SK-N-DZ (cell line): ENCODE measurements at regions not wholly inside any gene's neighbourhood (a gene's known extent, or its start where the extent isn't known, plus 50 kb on each side); places are given as distances from the start of the nearest gene placed in this dataset.

Experiments
- DNase-seq: peaks from one replicate; pipeline ENCODE4 v3.0.0-alpha.2; 2015; ENCODE audit warnings: low spot score

DNA sequence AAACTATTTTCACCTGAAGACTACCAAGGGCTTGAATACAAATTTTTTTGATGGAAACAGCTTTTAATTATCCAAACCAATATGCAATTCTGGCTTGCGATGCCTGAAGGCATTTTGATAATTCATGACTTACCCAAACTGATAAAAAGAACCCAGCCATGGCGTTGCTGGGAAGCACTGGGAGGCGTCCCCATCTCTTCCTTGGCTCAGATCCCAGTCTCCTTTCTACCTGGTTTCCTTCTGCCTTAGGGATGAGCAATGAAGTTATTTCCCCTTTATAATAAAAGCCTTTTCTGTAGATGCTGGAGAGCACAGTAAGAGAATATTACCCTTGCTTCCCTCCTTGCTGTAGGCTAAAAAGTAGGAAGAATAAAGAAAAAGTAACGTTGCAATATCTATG lies 129.1 kb upstream of the ANK3 start:
- no peak for DNase-seq

DNA sequence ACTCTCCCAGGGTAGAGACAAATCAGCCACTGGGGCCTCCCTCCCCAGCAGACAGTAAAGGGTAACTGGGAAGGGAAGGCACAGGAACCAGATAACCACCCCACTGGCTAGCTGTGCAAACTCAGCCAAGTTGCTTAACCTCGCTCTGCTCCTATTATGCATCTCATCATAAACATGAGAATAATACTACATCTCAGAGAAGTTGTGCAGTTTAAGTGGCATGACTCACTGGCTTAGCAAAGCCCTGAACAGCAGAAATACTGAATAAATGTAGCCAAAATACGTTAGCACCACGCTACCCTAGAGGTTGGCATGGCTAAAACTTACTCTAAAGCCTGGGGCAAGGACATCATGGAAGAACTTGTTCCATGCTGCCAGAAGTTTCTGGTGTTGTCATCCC lies 128.1 kb upstream of the ANK3 start:
- no peak for DNase-seq

DNA sequence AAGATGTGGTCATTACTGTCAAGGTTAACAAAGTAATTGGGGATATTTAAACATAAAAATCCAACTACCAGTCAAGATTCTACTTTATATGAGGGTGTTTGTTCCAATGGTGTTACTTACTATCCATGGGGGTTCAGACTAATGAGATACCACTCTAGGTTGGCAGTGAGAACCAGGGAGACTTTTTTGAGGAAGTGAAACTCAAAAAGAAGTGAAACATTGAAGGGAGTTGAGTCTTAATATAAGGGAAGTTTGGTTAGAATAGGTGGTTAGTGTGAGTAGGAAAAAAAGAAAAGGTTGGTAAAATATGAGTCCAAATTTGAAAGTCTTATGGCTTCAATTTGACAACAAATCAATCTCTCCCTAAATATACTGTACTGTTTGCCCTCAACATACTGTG lies 123.6 kb upstream of the ANK3 start:
- no peak for DNase-seq

DNA sequence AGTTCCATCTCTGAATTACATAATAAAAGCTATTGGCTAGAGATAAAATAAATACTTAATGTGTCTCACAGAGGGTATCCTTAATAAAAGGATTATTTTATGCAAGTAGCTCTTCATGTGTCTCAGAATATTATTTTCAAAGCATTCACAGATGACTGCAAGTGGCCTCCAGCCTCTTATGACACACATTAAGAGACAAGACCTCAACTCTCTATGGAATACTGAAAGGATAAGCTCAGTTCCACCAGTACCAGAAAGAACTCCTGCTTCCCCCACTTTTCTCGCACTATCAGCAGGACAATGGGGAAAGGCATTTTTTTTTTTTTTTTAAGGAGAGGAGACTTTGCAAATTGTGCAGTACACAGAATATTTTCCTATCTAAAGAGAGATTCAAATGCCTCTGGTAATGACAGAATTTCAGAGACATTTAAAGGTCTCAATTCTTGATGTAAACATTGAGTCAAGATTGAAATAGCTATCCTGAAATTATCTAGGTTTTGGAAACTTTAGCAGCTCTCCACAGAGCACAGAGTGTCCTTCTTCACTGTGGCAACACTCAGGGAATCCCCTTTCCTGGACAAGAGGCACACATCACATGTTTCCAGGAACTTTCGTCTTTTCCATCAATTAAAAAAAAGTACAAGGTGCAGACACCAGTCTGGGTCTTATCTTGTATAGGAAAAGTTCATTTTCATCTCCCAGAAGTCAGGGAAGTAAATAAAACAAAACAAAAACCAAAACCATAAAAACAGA lies 122.0 kb upstream of the ANK3 start:
- no peak for DNase-seq

DNA sequence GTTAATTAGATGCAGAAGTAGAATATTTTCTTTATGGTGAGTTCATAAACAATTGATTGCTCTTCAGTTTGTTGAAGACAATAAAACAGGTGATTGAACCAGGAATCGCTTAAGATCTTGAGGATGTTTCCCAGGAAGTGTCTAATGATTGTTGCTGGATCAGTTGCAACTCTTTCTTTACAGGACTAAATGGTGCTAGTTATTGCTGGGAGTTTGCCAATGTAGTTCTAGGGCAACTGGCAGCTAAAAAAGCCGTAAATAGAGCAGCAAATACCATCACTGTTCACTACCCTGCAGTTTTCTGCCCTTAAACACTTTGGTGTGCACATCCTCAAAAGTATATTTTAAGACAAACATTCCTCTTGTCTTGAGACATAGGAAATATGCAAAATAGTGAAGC lies 119.2 kb upstream of the ANK3 start:
- DNase-seq = no peak

DNA sequence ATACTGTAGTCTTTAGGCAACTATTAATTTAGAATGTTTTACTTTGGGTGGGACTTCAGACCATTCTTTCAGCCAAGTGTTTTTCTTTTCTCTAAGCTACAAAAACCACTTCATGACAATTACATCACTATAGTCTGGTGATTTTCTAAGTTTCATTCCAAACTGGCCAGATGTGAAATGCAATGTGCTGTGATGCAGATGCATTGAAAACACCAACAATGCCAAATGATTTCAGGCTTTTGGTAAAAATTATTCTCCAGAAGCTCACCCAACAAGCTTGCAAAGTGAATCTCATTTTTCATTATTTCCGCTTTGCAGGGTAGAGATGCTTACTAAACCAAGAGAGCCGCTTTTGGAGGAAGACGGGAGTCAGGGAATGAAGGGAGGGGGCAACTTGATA lies 118.4 kb upstream of the ANK3 start:
- no peak for DNase-seq

DNA sequence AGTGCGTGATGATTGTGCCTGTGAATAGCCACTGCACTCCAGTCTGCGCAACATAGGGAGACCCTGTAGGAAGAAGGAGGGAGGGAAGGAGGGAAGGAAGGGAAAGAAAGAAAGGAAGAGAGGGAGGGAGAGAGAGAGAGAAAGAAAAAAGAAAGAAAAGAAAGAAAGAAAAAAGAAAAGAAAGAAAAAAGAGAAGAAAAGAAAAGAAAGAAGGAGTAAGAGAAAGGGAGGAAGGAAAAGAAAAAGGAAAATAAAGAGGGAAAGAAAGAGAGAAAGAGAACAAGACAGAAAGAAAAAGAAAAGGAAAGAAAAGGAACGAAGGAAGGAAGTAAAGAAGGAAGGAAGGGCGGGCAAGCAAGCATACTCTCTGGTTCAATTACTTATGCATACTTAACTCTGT lies 112.9 kb upstream of the ANK3 start:
- DNase-seq = no peak

DNA sequence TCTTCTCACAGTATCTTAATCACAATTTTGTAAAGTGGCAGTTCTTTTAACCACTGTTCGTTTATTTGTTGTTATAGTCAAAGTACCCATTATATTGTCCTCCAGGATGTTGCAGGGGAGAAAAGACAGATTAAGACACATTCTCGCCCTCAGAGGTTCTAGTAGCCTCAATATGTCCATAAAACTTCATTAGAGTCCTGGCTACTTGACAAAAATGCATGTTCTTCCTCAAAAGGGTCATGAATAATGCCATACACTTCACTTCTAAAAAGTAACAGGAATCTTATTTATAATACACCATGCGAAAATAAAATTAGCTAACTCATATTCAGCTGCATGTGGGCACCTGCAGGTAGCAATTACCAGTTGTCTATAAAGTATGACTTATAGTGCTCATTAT lies 109.3 kb upstream of the ANK3 start:
- no peak for DNase-seq

DNA sequence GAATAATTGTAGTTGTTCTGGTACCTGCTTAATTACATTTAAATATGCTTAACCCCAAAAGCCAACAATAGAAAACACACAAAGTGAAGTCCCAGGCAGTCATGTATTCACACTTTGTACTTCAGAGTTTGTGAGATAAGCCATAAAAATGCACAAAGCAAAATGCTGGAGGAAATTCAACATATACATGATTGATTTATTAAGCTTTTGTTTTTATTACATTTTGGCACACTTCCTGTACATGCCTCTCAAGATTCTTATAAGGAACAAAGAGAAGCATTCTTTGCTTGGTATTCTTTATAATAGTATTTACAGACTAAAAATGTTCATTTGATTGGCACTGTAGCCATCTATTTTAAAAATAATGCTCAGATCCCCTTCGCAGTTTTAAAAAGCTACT lies 107.7 kb upstream of the ANK3 start:
- no peak for DNase-seq

DNA sequence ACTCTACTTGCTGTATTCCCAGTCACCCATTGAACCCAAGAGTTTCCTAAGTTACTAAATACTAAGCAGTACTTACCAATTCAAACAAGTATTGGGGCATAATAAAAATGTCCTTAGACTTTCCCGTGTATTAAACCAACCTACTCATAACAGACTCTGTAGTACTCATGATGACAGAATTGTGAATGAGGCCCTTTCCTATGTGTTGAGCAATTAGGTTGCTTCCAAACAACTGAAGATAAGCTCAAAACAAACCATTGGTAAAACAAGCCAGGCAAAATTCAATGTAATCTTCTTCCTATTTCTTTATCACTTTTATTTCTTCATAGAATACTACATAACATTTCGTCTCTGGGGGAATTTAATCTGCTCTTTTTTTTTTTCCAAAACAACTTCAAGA lies 106.5 kb upstream of the ANK3 start:
- DNase-seq = no peak

DNA sequence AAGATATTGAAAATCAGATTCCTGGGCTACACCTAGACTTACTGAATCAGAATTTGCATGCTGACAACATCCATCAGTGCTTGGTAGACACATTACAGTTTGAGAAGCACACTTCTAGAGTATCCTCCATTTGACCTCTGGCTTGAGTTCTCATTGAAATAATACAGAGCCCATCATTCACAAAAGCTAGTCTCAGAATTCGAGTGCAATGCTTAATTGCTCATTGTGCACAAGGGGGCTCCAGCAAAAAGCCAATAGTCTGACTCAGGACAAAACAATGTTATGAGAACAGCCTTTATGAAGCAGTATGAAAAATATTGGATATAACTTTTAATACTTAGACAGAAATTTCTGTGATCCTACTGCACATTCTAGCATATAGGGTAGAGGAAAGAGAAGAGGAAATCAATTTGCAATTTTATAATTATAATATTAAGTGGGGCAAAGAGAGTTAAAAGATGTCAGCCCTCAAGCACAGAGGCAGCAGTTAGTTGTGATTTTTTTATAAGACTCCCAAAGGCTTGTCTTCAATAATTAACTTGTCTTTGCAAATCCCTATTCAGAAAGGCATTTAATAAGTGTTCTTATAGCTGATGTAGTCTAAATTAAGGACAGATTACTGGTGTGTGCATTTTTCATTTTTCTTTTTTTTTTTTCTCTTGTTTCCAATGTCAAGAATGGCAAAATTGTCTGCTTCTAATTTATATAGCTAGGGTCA lies 105.8 kb upstream of the ANK3 start:
- DNase-seq = no peak

DNA sequence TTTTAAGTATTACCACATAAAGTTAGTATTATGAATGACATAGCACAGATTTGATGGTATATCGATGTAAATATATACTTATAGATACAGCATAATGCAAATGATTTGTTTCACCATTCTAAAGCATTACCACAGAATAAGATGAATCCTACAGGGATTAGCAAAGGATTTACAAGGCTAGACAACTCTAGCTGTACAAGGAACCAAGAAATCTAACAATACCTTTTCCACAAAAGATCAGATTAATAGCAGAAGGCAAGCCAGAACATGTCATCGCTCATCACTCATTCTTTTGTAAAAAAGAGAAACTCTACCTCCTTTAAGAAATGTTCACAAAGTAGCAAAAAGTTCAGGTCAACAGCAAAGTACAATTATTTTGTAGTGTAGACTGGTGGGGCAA lies 105.1 kb upstream of the ANK3 start:
- DNase-seq = no peak

DNA sequence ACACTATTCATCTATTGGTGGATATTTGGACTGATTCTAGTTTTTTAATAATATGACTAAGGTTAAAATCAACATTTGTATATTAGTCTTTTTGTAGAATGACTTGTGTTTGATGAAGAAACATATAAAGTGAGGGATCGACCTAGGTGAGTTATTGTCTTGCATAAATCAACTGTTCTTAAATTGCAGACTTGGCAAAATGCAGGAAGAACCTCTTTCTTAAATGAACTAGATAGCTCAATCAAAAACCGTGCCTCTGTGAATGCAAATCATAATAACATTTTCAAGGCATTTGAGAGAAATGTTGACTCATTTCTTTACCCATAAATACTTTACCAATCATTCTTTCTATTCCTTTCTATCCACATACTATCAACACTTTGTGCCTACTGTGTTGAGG lies 101.5 kb upstream of the ANK3 start:
- no peak for DNase-seq

DNA sequence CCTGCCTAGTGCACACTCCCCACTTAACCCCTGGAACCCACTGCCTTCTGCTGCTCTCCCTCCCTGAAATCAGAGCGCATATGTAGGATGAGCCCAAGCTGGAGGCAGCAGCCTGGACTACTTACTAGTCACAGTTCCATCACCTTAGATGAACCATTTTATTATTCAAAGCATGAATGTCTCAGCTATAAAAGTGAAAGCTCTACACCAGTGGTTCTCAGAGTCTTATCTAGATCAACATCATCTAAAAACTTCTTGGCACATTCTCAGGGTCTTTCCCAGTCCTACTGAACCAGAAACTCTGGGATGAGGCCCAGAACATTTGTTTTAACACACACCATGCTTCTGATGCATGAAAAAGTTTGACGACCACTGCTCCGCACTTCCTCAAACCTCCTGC lies 100.3 kb upstream of the ANK3 start:
- DNase-seq = no peak

DNA sequence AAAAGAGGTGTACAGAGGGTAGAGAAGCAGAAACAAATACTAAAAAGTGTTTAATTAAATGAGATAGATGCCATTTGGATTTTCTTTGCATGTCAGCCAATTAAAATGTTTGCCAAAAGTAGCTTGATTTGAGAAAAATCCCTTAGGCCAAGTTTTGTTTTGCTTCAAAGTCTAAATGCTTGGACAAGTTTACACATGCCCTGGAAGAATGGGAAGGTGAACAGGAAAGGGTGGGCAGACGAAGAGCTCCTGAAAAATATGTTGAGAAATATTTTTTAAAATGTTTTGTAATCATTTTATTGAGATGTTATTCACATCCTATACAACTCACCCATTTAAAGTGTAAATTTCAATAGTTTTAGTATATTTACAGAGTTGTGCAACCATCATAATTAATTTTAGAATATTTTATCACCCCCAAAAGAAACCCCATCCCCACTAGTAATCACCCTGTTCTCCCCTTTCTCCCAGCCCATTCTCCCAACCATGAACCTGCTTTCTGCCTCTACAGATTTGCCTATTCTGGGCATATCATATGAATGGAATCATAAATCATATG lies 98.5 kb upstream of the ANK3 start:
- DNase-seq = no peak

DNA sequence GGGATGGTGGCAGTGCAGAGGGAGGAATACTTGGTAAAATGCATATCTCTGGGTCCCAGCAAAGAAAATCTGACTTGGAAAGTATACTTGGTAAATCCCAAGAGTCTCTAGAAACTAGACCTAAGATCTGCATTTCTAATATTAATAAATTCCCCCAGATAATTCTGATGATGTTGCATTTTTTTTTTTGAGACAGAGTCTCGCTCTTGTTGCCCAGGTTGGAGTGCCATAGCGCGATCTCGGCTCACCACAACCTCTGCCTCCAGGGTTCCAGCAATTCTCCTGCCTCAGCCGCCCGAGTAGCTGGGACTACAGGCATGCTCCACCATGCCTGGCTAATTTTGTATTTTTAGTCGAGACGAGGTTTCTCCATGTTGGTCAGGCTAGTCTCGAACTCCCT lies 97.9 kb upstream of the ANK3 start:
- no peak for DNase-seq

DNA sequence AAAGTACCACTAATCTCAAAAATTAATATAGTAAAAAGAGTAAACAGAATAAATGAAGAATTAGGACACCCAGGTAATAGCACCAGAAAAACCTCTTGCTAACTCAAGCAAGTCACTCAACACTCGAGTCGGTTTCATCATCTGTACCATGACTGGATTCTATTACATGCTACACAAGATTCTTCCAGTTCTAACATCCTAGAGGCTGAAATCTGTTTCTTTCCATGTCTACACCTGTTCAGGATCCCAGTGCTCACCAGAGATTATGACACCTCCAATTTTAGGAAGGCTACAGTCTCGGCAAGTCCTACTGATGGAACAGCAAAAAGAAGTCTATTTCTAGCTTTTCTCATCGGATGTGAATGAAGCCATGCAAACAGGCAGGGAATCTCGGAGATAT lies 95.3 kb upstream of the ANK3 start:
- no peak for DNase-seq

DNA sequence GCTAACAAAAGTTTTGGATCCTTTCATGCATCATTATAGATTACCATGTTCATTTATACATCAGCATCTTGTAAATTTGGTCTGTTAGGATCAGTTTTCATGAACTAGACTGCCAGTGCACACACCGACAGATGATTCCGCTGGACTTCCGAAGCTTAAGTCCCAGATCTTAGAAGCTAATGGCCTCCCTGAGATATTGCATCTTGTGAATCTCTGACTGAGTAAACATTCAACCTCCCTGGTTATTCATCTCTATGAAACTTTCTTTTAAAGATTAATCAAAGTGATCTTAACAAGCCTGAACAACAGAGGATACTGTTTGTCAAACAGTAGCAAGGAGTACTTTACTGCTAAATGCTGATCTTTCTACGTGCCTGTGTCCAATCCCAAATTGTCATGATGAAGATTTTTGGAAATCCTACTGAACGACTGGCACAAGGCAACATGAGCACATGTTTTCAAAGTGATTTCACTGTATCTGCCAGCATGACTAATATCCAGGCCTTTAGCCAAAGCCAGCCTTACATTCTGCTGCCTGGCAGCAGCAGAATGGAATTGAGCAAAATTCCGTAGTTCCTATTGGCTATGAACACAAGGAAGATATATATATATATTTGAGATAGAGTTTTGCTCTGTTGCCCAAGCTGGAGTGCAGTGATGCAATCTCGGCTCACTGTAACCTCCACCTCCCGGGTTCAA lies 91.3 kb upstream of the ANK3 start:
- no peak for DNase-seq

DNA sequence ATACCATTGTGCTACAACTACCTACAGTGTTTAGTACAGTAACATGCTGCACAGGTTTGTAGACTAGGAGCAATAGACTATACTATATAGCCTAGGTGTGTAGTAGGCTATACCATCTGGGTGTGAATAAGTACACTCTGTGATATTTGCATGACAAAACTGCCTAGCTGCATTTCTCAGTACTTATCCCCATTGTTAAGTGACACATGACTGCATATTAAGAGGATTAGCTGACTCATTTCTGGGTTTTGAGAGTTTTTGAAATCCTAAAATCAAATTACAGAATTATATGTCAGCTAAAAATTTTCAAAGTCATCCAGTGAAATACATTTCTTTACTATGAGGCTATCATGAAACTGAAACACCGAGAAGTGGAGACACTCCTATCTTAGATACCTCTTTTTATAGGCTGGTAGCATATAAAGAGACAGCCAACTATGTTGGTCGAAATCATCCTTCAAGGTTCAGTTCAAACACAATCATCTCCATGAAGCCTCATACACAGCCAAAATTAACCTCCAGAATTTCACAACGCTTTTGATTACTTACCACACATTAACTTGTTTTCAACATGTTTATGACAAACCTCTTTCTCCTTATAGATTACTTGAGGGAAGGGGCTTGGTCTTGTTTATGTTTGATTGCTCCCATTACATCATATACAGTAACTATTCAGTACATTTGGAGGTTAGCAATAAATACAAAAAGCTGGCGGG lies 89.8 kb upstream of the ANK3 start:
- DNase-seq = no peak

DNA sequence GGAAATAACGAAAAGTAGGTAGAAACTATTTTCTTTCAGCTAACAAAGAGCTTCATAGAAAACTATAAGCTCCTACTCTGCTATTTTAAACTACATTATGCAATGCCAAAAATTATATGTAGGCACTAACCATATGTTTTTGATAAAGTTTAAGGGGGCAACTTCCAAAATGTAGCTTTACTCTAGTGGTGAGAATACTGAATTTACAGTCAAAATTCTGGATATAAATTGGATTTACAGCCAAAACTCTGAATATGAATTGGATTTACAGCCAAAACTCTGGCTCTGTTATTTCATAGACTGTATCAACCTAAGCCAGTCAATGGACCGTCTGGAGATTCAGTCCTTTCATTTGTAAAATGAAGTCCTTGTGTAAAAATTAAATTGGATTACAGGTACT lies 86.8 kb upstream of the ANK3 start:
- DNase-seq = no peak

DNA sequence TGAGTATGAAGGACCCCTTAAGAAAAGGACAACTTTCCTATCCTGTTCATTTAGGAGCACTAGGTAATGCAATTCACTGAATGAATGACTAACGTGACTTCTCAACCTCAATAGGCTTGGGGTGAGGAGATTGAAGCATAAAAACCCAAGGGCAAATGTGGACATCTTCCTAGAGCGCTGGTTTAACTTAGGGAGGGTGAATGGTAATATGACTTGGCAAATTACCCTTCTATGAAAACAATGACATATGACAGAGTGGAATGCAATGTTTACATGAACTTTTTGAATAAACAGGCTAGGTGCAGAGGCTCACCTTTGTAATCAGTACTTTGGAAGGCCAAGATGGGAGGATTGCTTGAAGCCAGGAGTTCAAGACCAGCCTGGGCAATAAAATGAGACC lies 83.9 kb upstream of the ANK3 start:
- DNase-seq = no peak

DNA sequence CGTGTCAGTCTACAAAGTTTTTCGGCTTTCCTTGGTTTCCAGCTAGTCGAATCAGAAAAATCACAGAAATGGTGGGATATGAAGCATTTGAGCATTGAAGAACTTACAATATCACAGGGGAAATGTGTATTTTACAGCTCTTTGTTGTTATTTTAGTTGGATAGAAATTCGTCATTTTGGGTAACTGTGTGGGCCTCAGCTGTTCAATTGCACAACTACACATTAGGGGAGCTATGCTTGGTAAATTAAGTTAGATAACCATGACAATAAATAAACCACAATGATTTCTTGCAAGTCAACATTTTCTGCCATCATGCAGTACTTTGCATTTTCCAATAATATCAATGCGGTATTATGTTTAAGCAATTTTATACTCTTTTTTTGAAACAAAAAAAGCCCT lies 80.4 kb upstream of the ANK3 start:
- DNase-seq = no peak
